HepG2 (cell line): ENCODE measurements at regions not wholly inside any gene's neighbourhood (a gene's known extent, or its start where the extent isn't known, plus 50 kb on each side); places are given as distances from the start of the nearest gene placed in this dataset.
A peak's percentile ranks its signal among the peaks of the same experiment; 100 is the strongest.

Source experiments
- CENPX ChIP-seq: sonication (generic); formaldehyde crosslinking; IDR thresholded peaks from 2 replicates; pipeline ENCODE4 v1.9.0; 2021; ENCODE audit warnings: mild to moderate bottlenecking, missing genetic modification reagents, moderate library complexity
- ETV6 ChIP-seq: sonication (generic); formaldehyde crosslinking; conservative IDR thresholded peaks from 2 replicates; pipeline ENCODE4 v1.4.0; 2020; ENCODE audit warnings: missing genetic modification reagents
- GATA4 ChIP-seq: sonication (generic); IDR thresholded peaks from 2 replicates; pipeline ENCODE4 v1.6.1; 2016; ENCODE audit warnings: antibody characterized with exemption, low read depth, borderline replicate concordance
- HMGXB4 ChIP-seq, 2 experiments: sonication (generic) in 1 of 2; formaldehyde crosslinking in 1 of 2; IDR thresholded peaks; 2 replicates each; pipeline versions ENCODE4 v1.4.0 to v1.6.1; 2018 to 2020; ENCODE audit warnings: missing genetic modification reagents in 2 of 2, borderline replicate concordance in 1 of 2, low read depth in 1 of 2, mild to moderate bottlenecking in 1 of 2, missing biosample characterization in 1 of 2
- KAT8 ChIP-seq: IDR thresholded peaks from 2 replicates; pipeline ENCODE4 v1.6.1; 2016; ENCODE audit warnings: missing genetic modification reagents, missing compliant biosample characterization
- KLF15 ChIP-seq: sonication (generic); formaldehyde crosslinking; IDR thresholded peaks from 2 replicates; pipeline ENCODE4 v1.8.1; 2023; ENCODE audit warnings: borderline replicate concordance, mild to moderate bottlenecking, inconsistent platforms, missing genetic modification reagents, mixed read lengths
- KMT2B ChIP-seq: IDR thresholded peaks from 2 replicates; pipeline ENCODE4 v1.6.1; 2016; ENCODE audit warnings: missing genetic modification reagents, missing compliant biosample characterization
- MAFG ChIP-seq: sonication (generic); formaldehyde crosslinking; IDR thresholded peaks from 2 replicates; pipeline ENCODE4 v1.5.1; 2020; ENCODE audit warnings: mild to moderate bottlenecking, missing genetic modification reagents
- RBFOX2 ChIP-seq: fragments of 200-400 bp; formaldehyde crosslinking; IDR thresholded peaks from 2 replicates; pipeline ENCODE4 v1.6.1; 2017; ENCODE audit warnings: low read depth, mild to moderate bottlenecking, low read length
- ZBTB10 ChIP-seq: sonication (generic); formaldehyde crosslinking; IDR thresholded peaks from 2 replicates; pipeline ENCODE4 v1.4.0; 2020; ENCODE audit warnings: missing genetic modification reagents, borderline replicate concordance
- ZBTB42 ChIP-seq: sonication (generic); formaldehyde crosslinking; IDR thresholded peaks from 2 replicates; pipeline ENCODE4 v1.5.0; 2020; ENCODE audit warnings: mild to moderate bottlenecking, missing genetic modification reagents
- ZC3H13 ChIP-seq: sonication (generic); formaldehyde crosslinking; IDR thresholded peaks from 2 replicates; pipeline ENCODE4 v1.8.1; 2023; ENCODE audit warnings: mild to moderate bottlenecking, missing genetic modification reagents, moderate library complexity
- ZFP37 ChIP-seq: sonication (generic); formaldehyde crosslinking; IDR thresholded peaks from 2 replicates; pipeline ENCODE4 v1.4.0; 2020; ENCODE audit warnings: missing genetic modification reagents, borderline replicate concordance
- ZNF20 ChIP-seq: sonication (generic); formaldehyde crosslinking; IDR thresholded peaks from 2 replicates; pipeline ENCODE4 v1.4.0; 2020; ENCODE audit warnings: mild to moderate bottlenecking, moderate library complexity, missing genetic modification reagents
- ZNF260 ChIP-seq: sonication (generic); formaldehyde crosslinking; IDR thresholded peaks from 2 replicates; pipeline ENCODE4 v1.4.0; 2020; ENCODE audit warnings: missing genetic modification reagents, low read depth, mild to moderate bottlenecking, borderline replicate concordance
- ZNF282 ChIP-seq: fragments of 450-650 bp; IDR thresholded peaks from 2 replicates; pipeline ENCODE4 v1.6.1; 2018; ENCODE audit not compliant: partially characterized antibody
- ZNF703 ChIP-seq: sonication (generic); formaldehyde crosslinking; IDR thresholded peaks from 2 replicates; pipeline ENCODE4 v1.5.1; 2020; ENCODE audit warnings: missing genetic modification reagents, mild to moderate bottlenecking, moderate library complexity, borderline replicate concordance
- TF ChIP-seq, protein P1 (sequence below): sonication (generic); formaldehyde crosslinking; IDR thresholded peaks from 2 replicates; pipeline ENCODE4 v1.8.1; 2022; ENCODE audit warnings: low read depth, mild to moderate bottlenecking, missing genetic modification reagents
- TF ChIP-seq, protein P2 (sequence below): sonication (generic); formaldehyde crosslinking; IDR thresholded peaks from 2 replicates; pipeline ENCODE4 v1.4.0; 2020; ENCODE audit warnings: mild to moderate bottlenecking, low read depth, missing genetic modification reagents

- TF ChIP-seq CENPX (CRISPR knock-in tag) (no peak), KLF15 (no peak), KAT8 (peak; percentile 89), ZBTB42 (CRISPR knock-in tag) (no peak), ZNF20 (CRISPR knock-in tag) (no peak), ZNF260 (CRISPR knock-in tag) (no peak), ZC3H13 (peak; percentile 84; the same call in 1 of the 2 replicates), ZNF703 (CRISPR knock-in tag) (no peak), ZFP37 (no peak), MAFG (CRISPR knock-in tag) (no peak), GATA4 (peak; percentile 89; the same call in 1 of the 2 replicates), RBFOX2 (0 out of 2 replicates have a peak, but pooled peaks have one; percentile 36), ETV6 (no peak), KMT2B (CRISPR knock-in tag) (peak; percentile 44; the same call in 1 of the 2 replicates), ZBTB10 (CRISPR knock-in tag) (peak; percentile 63; the same call in 1 of the 2 replicates), ZNF282 (no peak), HMGXB4 (CRISPR knock-in tag; IDR thresholded peaks at IDR 0.05; ENCODE audit: borderline replicate concordance in 1 of 2, low read depth in 1 of 2) (peak in 1 of 2 experiments; percentile 76; a peak in 2 of 4 replicates)
- TF ChIP-seq, protein P1, sequence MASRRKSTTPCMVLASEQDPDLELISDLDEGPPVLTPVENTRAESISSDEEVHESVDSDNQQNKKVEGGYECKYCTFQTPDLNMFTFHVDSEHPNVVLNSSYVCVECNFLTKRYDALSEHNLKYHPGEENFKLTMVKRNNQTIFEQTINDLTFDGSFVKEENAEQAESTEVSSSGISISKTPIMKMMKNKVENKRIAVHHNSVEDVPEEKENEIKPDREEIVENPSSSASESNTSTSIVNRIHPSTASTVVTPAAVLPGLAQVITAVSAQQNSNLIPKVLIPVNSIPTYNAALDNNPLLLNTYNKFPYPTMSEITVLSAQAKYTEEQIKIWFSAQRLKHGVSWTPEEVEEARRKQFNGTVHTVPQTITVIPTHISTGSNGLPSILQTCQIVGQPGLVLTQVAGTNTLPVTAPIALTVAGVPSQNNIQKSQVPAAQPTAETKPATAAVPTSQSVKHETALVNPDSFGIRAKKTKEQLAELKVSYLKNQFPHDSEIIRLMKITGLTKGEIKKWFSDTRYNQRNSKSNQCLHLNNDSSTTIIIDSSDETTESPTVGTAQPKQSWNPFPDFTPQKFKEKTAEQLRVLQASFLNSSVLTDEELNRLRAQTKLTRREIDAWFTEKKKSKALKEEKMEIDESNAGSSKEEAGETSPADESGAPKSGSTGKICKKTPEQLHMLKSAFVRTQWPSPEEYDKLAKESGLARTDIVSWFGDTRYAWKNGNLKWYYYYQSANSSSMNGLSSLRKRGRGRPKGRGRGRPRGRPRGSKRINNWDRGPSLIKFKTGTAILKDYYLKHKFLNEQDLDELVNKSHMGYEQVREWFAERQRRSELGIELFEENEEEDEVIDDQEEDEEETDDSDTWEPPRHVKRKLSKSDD (CRISPR knock-in tag): no peak; the same call in 1 of the 2 replicates
- TF ChIP-seq, protein P2, sequence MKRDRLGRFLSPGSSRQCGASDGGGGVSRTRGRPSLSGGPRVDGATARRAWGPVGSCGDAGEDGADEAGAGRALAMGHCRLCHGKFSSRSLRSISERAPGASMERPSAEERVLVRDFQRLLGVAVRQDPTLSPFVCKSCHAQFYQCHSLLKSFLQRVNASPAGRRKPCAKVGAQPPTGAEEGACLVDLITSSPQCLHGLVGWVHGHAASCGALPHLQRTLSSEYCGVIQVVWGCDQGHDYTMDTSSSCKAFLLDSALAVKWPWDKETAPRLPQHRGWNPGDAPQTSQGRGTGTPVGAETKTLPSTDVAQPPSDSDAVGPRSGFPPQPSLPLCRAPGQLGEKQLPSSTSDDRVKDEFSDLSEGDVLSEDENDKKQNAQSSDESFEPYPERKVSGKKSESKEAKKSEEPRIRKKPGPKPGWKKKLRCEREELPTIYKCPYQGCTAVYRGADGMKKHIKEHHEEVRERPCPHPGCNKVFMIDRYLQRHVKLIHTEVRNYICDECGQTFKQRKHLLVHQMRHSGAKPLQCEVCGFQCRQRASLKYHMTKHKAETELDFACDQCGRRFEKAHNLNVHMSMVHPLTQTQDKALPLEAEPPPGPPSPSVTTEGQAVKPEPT (CRISPR knock-in tag): no peak
Measured at GRCh38 chr2:145800151-145801091, 1280.5 kb upstream of the ZEB2 start (continued).
